ENCODE measurements at regions not wholly inside any gene's neighbourhood (a gene's known extent, or its start where the extent isn't known, plus 50 kb on each side); places are given as distances from the start of the nearest gene placed in this dataset.
A peak's percentile ranks its signal among the peaks of the same experiment; 100 is the strongest.

DNA sequence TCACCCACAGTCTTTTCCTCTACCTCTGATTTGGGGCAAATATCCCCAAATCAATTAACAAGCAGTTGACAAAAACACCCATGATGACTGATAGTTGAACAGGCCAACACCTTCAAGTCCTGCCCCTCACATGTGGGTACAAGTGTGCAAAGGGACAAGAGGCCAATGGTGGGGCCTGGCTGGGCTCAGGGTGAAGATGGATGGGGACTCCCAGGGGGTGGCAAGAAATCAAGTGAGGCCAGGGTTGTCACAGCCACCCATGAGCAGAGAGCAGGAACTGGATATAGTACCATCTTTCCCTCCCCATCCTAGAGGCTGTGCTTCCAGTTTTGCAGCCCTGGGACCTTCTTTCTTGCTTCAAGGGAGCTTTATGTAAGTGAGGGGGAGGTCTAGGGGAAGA, 270.2 kb upstream of the TOPAZ1 start:
- Histone ChIP-seq H3K27ac (no peak overlapping the region), H3K36me3 (no peaks in the 10 kb centered on the region), H3K27me3 (ENCODE audit: low read depth) (no peaks in the 10 kb centered on the region), H3K4me3 (no peak overlapping the region), H3K4me1 (no peaks in the 10 kb centered on the region), H3K9me3 (no peaks in the 10 kb centered on the region)
- DNase-seq = no peak
- ATAC-seq = no peak
- intact Hi-C loops (cut with DNase I) = no loop called here
- TF ChIP-seq, protein P1, sequence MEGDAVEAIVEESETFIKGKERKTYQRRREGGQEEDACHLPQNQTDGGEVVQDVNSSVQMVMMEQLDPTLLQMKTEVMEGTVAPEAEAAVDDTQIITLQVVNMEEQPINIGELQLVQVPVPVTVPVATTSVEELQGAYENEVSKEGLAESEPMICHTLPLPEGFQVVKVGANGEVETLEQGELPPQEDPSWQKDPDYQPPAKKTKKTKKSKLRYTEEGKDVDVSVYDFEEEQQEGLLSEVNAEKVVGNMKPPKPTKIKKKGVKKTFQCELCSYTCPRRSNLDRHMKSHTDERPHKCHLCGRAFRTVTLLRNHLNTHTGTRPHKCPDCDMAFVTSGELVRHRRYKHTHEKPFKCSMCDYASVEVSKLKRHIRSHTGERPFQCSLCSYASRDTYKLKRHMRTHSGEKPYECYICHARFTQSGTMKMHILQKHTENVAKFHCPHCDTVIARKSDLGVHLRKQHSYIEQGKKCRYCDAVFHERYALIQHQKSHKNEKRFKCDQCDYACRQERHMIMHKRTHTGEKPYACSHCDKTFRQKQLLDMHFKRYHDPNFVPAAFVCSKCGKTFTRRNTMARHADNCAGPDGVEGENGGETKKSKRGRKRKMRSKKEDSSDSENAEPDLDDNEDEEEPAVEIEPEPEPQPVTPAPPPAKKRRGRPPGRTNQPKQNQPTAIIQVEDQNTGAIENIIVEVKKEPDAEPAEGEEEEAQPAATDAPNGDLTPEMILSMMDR (IDR thresholded peaks at IDR 0.05) = no peak

DNA sequence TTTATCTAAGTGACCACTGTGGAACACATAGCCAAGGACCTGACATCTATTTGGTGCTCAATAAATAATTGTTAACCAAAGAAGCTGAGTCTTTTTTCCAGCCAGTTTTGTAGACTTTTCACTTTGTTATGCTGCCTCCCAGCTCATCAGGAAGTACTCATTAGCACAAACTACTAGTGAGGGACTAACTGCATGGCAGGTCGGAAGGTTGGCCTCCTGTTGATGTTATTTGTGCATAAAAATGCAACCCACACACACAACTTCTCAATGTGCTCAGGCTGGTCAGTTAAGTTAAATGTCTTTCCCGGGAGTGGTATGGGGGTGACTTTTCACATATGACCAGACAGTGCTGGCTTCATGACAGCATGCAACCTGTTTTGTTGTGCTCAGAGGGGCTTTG, 263.0 kb upstream of the TOPAZ1 start:
- ATAC-seq (no peak), DNase-seq (no peak)
- Histone ChIP-seq H3K9me3 (no peaks in the 10 kb centered on the region), H3K4me3 (no peak overlapping the region), H3K4me1 (no peaks in the 10 kb centered on the region), H3K27me3 (ENCODE audit: low read depth) (peaks cover 5% of the 10 kb centered on the region), H3K27ac (no peak overlapping the region), H3K36me3 (no peaks in the 10 kb centered on the region)
- TF ChIP-seq, protein P1 (IDR thresholded peaks at IDR 0.05) = no peak
- intact Hi-C loops (cut with DNase I) = no loop called here

DNA sequence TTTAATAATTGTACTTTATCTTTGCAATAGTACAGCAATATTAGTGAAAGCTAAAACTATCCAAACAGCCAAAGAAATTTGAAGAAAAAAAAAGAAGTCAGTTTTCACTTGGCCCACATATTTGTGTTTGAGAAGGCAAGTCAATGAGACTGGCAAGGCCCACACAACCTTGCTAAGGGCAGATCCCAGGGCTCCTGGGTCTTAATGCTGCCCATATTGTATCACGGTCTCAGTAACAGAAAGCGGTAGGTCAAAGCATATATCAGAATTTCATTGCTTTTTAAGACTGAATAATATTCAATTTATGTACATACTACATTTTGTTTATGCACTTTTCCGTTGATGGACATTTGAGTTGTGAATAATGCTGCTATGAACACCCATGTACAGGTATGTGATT, 262.0 kb upstream of the TOPAZ1 start:
- no peaks in the 10 kb centered on the region for H3K36me3 ChIP-seq
- TF ChIP-seq, protein P1 (IDR thresholded peaks at IDR 0.05) = no peak
- ATAC-seq (no peak), DNase-seq (no peak)
- H3K4me1 ChIP-seq = no peaks in the 10 kb centered on the region
- H3K9me3 ChIP-seq = no peaks in the 10 kb centered on the region
- intact Hi-C loops (cut with DNase I) = no loop called here
- H3K27me3 ChIP-seq (ENCODE audit: low read depth) = peaks cover 5% of the 10 kb centered on the region
- H3K4me3 ChIP-seq = no peak overlapping the region
- H3K27ac ChIP-seq = no peak overlapping the region

DNA sequence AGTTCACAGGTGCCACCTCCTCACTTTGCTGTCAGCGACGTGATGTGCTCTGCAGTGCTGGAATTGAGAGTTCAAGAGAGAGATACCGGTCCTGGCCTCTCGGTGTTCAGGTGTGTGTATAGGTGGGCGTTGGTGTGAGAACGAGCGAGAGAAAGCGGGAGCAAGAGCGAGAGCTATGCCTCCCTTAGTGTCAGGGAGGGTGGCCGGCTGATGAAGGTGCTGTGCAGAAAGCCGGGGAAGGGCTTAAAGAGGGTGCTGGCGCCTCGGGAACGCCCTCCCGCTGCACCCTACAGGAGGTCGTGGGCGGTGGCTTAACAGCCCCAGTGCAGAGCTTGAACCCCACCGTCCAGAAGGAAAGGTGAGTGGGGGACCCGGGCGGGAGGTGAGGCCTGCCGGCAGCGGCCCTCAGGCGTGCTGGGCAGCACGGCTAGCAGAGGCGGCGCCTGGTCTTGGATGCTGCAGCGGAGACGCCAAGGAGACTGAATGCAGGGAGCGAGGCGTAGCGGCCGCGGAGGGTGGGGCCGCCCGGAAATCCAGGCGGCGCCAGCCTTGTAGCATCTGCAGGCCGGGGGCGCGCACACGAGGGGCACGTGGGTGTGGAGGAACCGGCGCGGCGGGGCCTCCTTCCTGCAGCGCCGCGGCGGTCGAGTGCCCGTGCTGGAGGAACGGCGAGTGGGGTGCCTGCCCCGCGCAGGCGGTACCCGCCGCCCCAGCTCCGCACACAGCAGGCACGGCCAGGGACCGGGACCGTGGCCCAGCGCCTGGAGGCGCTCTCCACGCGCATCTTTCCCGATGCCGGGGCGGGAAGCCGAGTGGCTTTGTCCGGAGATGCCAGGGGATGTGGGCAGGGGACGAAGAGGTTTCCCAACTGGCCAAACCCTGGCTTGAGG, 246.8 kb upstream of the TOPAZ1 start:
- Histone ChIP-seq H3K36me3 (no peaks in the 10 kb centered on the region), H3K27ac (no peak overlapping the region), H3K9me3 (no peaks in the 10 kb centered on the region), H3K27me3 (ENCODE audit: low read depth) (peaks cover 97% of the 10 kb centered on the region), H3K4me3 (peak overlapping the region; percentile 43), H3K4me1 (peaks cover 52% of the 10 kb centered on the region)
- TF ChIP-seq, protein P1 (IDR thresholded peaks at IDR 0.05) = no peak
- intact Hi-C loops (cut with DNase I) = no loop called here
- DNase-seq (no peak), ATAC-seq (peak; percentile 39 to 46)

DNA sequence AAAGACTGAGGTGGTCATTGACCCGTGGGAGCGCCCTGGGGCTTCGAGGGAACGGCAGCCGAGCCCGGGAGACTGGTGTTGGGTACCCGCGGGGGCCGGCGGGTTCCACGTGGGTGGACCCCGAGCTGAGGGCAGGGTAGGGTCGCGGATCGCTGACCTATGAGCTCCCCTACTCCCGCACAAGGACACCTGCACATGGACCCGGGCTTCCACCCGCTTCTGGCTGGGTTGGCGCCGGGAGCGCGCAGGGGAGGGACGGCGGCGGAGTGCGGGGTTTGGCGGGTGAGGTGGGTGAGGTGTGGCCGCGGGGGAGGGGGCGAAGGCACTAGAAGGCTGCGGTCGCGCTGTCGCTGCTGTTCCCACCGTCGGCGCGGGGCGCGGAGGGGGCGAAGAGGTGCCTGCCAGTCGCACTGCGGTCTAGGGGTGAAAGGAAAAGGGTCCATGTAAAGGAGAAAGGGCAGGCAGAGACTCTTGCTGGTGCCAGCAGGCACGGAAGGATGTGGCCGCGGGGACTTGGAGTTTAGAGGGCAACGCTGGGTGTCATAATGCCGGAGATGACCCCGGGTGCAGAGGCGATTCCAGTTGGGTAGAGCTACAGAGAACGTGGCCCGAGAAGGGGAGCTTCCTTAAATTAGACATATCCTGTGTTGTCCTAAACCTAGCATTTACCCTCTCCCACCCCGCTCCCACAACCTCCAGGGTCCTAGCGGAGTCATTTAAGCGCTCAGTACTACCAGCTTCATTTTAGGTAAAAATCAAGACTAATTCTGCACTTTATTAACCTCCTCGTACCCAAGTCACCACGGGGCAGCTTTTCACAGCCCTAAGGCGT, 245.9 kb upstream of the TOPAZ1 start:
- ATAC-seq (peak; percentile 1 to 3), DNase-seq (peak; percentile 44)
- TF ChIP-seq, protein P1 (IDR thresholded peaks at IDR 0.05) = no peak
- Histone ChIP-seq H3K4me1 (peaks cover 52% of the 10 kb centered on the region), H3K27ac (no peak overlapping the region), H3K36me3 (no peaks in the 10 kb centered on the region), H3K27me3 (ENCODE audit: low read depth) (peaks cover 95% of the 10 kb centered on the region), H3K9me3 (no peaks in the 10 kb centered on the region), H3K4me3 (peak overlapping the region; percentile 43)
- intact Hi-C loops (cut with DNase I) = no loop called here

All from lower lobe of right lung (tissue), 2 donors.